ENCODE measurements at regions not wholly inside any gene's neighbourhood (a gene's known extent, or its start where the extent isn't known, plus 50 kb on each side); places are given as distances from the start of the nearest gene placed in this dataset.

GRCh38 chr2:6394276-6394675 lies 471.4 kb downstream of the CMPK2 start:
- in situ Hi-C loops (cut with MboI; ENCODE audit: low pct_unique_long_range_greater_than_20kb, low sequenced_read_pairs), result no loop called here
- no peak for DNase-seq

GRCh38 chr2:6398421-6398820 lies 467.3 kb downstream of the CMPK2 start:
- no peak for DNase-seq

DNA sequence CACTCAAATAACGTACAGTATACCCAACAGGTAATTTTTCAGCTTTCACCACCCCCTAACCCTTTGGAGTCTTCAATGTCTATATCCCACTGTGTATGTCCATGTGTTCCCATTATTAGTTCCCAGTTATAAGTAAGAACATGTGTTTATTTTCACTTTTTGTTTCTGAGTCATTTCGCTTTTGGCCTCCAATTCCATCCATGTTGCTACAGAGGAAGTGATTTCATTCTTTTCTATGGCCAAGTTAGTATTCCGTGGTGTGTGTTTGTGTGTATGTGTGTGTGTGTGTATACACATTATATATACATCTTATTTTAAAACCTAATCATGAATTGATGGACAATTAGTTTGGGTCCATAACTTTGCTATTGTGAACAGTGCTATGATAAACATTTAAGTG lies 464.4 kb downstream of the CMPK2 start:
- no peak for DNase-seq
- in situ Hi-C loops (cut with MboI; ENCODE audit: low pct_unique_long_range_greater_than_20kb, low sequenced_read_pairs), result no loop called here

More at GRCh38 chr2:6398421-6398820, 467.3 kb downstream of the CMPK2 start:
- in situ Hi-C loops (cut with MboI; ENCODE audit: low pct_unique_long_range_greater_than_20kb, low sequenced_read_pairs), result no loop called here

- in situ Hi-C loops (cut with MboI; ENCODE audit: low pct_unique_long_range_greater_than_20kb, low sequenced_read_pairs), result no loop called here
- DNase-seq, result no peak
Measured at GRCh38 chr2:6408057-6408456, 457.6 kb downstream of the CMPK2 start.

- no peak for DNase-seq
- in situ Hi-C loops (cut with MboI; ENCODE audit: low pct_unique_long_range_greater_than_20kb, low sequenced_read_pairs), result no loop called here
Measured at GRCh38 chr2:6410313-6410712, 455.4 kb downstream of the CMPK2 start.

DNA sequence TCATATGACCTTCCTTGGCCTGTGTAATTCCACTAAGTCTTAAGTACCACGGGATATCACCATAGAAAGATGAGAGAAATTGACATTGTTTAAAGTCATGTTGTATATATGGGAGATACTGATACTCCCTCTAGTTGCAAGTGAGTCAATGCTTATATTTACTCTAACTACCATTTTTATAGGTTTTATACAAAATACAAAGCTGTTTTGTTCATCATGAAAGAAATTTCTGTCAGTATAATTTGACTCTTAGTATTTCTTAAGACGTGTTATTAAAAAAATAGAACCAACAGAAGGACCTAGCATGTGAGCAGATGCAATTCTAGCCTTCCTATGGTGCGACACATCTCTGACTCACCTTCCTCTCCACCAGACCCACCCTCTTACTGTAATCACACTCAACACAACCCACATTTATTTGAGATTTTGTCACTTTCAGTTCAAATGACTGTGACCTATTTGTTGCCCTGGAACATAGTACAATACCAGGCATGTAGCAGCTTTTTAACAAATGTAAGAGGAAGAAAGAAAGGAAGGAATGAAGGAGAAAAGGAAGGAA lies 453.1 kb downstream of the CMPK2 start:
- in situ Hi-C loops (cut with MboI; ENCODE audit: low pct_unique_long_range_greater_than_20kb, low sequenced_read_pairs), result no loop called here
- DNase-seq, result no peak

- DNase-seq, result no peak
- in situ Hi-C loops (cut with MboI; ENCODE audit: low pct_unique_long_range_greater_than_20kb, low sequenced_read_pairs), result no loop called here
Measured at GRCh38 chr2:6417050-6417449, 448.7 kb downstream of the CMPK2 start.

DNA sequence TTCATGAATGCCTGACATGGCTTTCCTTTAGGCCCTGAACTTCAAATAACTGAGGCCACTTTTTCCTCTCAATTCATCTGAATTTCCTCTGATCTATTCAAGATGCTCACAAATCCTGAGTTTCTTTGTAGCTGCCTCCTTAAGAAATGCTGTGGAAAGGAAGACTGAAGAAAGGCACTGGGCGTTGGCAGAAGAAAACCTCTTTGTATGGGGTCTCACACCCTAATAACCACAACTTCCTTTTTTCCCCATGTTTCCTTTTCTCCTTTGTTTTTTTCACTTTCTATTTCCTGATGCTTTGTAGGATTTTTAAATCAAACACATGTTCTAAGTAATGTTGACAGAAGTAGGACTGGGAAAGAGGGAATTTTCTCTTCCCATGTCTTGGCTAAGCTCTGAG lies 447.4 kb downstream of the CMPK2 start:
- in situ Hi-C loops (cut with MboI; ENCODE audit: low pct_unique_long_range_greater_than_20kb, low sequenced_read_pairs), result no loop called here
- no peak for DNase-seq

DNA sequence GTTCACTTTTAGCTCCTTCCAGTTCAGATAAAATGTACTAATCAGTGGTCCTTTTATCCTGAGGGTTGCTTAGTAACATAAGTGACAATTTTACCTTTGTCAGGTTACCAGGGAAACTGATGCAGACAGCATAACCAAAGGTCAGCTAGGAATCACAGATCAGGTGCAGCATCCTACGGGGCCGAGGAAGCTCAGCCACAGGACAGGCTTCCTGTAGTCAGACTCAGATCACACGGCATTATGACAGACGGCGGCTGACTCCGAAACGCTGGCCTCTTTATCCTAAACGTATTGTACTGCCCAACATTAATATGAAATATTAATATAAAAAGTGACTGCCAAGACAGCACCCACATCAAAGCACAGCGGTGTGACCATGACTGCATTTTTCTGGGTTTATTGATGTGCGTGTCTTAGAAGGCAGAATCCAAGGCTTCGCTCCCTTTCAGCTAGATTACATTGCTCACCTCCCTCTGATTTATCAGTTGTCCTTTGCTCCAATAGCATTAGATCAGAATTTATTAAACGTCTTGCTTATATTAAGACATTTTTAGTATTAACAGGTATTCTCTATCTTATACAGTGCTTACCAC lies 444.5 kb downstream of the CMPK2 start:
- in situ Hi-C loops (cut with MboI; ENCODE audit: low pct_unique_long_range_greater_than_20kb, low sequenced_read_pairs), result no loop called here
- no peak for DNase-seq

GRCh38 chr2:6421888-6422287 lies 443.8 kb downstream of the CMPK2 start:
- in situ Hi-C loops (cut with MboI; ENCODE audit: low pct_unique_long_range_greater_than_20kb, low sequenced_read_pairs), result no loop called here
- DNase-seq, result no peak

DNA sequence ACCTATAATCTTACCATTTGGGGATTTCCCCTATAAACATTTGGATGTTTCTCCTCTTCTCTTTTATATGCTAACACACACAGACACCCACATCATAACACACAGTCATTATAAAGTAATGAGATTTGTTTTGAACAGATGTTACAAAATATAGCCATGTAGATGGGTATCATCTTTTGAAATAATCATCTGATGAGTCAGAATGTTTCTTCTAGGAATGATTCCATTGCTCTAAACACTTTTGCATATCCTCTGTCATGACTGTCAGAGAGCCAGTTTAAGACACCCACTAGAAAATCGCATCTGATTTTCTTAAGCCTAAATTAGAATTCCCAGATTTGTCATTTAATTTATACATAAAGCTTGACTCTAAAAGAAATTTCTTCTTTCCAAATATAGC lies 442.6 kb downstream of the CMPK2 start:
- in situ Hi-C loops (cut with MboI; ENCODE audit: low pct_unique_long_range_greater_than_20kb, low sequenced_read_pairs), result no loop called here
- no peak for DNase-seq

GRCh38 chr2:6423944-6424343 lies 441.8 kb downstream of the CMPK2 start:
- no peak for DNase-seq
- in situ Hi-C loops (cut with MboI; ENCODE audit: low pct_unique_long_range_greater_than_20kb, low sequenced_read_pairs), result no loop called here

GRCh38 chr2:6425032-6425431 lies 440.7 kb downstream of the CMPK2 start:
- in situ Hi-C loops (cut with MboI; ENCODE audit: low pct_unique_long_range_greater_than_20kb, low sequenced_read_pairs), result no loop called here
- no peak for DNase-seq

DNA sequence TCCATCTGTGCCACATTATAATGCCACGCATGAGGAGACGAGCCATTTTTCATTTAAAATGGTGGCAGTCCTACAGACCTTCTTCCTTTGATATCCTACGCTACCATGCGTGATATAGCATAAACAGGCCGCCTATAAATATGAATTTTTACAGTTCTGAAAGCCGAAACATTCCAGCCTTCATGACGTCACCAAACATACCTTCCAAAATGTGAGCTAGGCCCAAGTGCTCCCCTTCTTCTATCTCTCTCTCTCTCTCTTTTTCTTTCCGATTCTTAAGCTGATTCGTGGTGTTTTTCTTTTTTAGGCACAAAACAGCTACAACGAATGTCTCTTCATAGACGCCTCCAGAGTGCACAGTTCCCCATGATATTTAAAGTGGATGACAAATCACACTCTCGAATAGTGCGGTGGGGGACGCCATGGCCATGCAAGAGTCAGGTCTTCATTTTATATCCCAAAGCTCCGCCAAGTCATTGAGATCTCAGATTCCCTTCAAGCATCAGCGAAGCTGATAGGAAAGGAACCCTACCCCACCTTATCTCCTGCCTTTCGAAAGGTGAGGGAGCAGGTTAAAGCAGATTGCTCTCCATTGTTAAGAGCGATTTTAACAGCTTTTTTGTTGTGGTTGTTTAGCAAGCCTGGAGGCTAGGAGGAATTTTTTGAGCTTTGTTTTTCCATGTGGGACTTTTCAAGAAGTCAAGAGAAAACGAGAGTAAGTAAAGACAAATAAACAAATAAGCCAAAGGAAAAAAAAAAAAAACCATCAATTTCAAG lies 436.3 kb downstream of the CMPK2 start:
- DNase-seq, result no peak
- in situ Hi-C loops (cut with MboI; ENCODE audit: low pct_unique_long_range_greater_than_20kb, low sequenced_read_pairs), result no loop called here

DNA sequence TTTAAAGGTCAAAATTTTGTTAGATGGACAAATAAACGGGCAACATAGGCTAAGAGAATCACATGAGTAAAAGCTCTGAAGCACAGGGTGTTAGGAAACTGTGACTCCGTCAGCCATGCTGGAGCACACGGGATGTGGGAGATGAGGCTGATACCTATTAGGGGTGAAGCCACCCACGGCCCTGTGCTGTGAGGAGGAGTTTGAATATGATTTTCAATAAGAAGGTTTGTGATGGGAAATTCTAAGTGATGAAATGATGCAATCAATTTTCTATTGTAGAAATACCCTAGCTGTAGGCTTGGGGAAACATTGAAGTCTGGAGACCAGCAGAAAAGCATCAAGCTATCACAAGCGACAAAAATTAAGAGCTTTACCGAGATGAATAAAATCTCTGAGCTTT lies 431.3 kb downstream of the CMPK2 start:
- no peak for DNase-seq
- in situ Hi-C loops (cut with MboI; ENCODE audit: low pct_unique_long_range_greater_than_20kb, low sequenced_read_pairs), result no loop called here

GRCh38 chr2:6441800-6442199 lies 423.9 kb downstream of the CMPK2 start:
- in situ Hi-C loops (cut with MboI; ENCODE audit: low pct_unique_long_range_greater_than_20kb, low sequenced_read_pairs), result no loop called here
- DNase-seq, result no peak

GRCh38 chr2:6442252-6442985 lies 423.3 kb downstream of the CMPK2 start:
- DNase-seq, result no peak
- in situ Hi-C loops (cut with MboI; ENCODE audit: low pct_unique_long_range_greater_than_20kb, low sequenced_read_pairs), result no loop called here

DNA sequence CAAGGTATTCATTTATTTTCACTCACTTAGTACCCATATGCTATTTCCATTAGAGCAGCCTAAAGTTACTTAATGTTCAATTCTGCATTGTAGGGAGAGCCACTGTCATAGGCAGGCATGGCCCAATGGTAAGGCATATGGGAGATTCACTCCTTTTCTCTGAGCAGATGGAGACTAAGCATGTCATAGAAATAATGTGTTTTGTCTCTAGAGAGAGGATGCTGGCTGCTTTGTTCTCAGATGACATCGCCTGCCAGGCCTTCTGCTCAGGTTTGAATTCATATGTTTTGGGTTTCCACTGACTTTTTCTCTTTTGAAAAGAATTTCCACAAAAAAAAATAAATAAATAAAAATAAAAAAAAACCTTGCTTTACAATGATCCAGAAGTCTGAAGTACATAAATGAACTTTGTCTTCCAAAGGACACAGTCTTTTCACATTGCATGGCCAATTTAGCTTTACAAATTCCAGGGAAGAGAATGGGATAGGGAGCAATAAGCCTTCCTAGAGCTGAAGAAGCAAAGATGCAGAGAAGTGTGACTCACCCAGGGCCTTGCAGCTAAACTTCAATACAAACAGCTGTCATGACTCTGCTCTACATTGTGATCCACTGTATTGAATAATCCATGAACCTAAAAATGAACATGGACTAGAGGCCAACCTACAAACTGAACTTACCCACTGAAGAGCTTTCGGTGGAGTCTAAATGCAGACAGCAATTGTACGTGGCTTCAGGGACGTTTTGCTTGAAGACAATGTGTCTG lies 422.5 kb downstream of the CMPK2 start:
- in situ Hi-C loops (cut with MboI; ENCODE audit: low pct_unique_long_range_greater_than_20kb, low sequenced_read_pairs), result no loop called here
- no peak for DNase-seq

DNA sequence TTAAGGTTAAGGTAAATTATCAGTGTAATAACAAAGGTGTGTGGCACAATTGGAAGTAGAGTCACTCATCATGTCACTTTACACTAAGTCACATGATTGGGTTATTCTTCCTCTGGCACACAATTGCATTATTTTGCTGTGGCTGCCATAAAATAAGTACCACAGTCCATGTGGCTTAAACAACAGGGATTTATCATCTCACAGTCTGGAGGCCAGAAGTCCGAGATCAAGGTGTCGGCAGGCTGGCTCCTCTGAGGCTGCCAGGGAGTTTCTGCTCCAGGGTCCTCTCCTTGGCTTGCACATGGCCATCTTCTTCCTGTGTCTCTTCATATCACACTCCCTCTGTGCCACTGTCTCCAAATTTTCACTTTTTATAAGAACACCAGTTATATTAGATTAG lies 421.2 kb downstream of the CMPK2 start:
- no peak for DNase-seq
- in situ Hi-C loops (cut with MboI; ENCODE audit: low pct_unique_long_range_greater_than_20kb, low sequenced_read_pairs), result no loop called here
